ENCODE measurements at regions not wholly inside any gene's neighbourhood (a gene's known extent, or its start where the extent isn't known, plus 50 kb on each side); places are given as distances from the start of the nearest gene placed in this dataset.

DNA sequence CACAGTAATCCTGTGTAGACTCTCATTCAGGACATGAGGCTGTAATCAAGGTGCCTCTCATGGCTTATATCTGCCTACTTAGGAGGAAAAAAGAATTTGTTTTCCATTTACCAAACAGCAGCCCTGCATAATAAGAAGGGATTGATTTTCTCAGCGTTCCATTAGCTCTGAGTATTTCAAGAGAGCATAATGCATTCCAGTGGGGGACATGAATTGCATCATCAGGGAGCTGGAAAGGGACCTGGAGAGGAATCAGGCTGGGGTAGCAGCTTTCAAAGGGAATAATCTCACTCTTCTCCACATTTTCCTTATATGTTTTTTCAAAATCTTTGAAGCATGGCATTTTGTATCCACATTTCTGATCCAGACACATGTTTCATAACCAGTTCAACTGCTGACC is 150.6 kb upstream of the ANKRD28 start:
- CTCF ChIA-PET, result interaction anchor here (0.7 kb wide), 1 partner anchor 10 kb away, joined by 3 read pairs; no protein-coding TSS in a partner anchor
- POLR2A ChIA-PET, result no interaction called here

DNA sequence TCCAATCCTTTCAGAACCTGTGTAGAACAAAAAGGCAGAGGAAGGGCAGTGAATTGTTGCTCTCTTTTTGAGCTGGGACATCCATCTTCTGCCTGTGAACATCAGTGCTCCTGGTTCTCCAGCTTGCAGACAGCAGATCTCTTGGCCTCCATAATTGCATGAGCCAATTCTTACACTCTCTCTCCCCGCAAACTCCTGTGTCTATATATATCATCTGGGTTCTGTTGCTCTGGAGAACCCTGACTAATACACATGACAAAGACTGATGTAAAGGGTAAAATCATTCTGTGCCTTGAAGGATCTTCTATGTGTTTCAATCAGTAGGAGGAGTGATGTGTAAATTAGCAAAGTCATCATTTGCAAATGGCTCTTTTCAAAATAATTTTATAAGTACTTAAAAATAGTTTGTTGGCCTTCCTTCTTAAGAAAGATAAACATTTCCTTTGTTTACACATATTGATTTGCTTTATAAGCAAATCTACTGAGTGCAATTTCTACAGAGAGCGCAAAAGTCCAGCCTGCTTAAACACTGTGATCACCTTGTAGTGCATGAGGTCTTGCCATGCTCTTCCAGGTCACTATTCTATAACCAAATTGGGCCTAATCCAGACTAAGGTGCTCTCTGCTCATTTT is 154.9 kb upstream of the ANKRD28 start:
- H3K27me3 ChIP-seq (ENCODE audit: control insufficient read depth in 2 of 2, insufficient read depth in 2 of 2, low read length in 2 of 2), result no peaks in the 10 kb centered on the region
- no peak overlapping the region for H3K9ac ChIP-seq (replicated peaks; ENCODE audit: extremely low read depth, insufficient read depth, low read length)
- no peaks in the 10 kb centered on the region for H3K36me3 ChIP-seq (ENCODE audit: control insufficient read depth in 2 of 2, extremely low read depth in 1 of 2, insufficient read depth in 2 of 2, low read length in 2 of 2)
- intact Hi-C loops (cut with micrococcal nuclease), result loop anchor here (5.0 kb wide), 1 partner anchor 90 kb away; no protein-coding TSS in a partner anchor
- no peak overlapping the region for H2AFZ ChIP-seq (ENCODE audit: low read depth, low read length)
- no peak overlapping the region for H3K4me3 ChIP-seq (replicated peaks in 1 of 3; ENCODE audit: insufficient read depth in 1 of 3, low read depth in 1 of 3, low read length in 3 of 3)
- no peaks in the 10 kb centered on the region for H3K9me3 ChIP-seq (replicated peaks; ENCODE audit: control insufficient read depth, insufficient read depth, low read length)
- H3K4me1 ChIP-seq (ENCODE audit: control insufficient read depth, extremely low read depth, insufficient read depth, low read length), result no peaks in the 10 kb centered on the region
- no TSS peak for BruUV-seq (replicated peaks)
- FAIRE-seq, result no peak
- CTCF ChIA-PET, result interaction anchor here (1.2 to 2.2 kb wide), 6 partner anchors 8 to 225 kb away, joined by 3 to 7 read pairs (median 5); no protein-coding TSS in a partner anchor
- H3K27ac ChIP-seq (ENCODE audit: insufficient read depth, low read depth, low read length), result no peak overlapping the region
- dilution Hi-C loops (cut with MboI; ENCODE audit: extremely low pct_ligation_motif_present, low sequenced_read_pairs), result no loop called here
- no peaks in the 10 kb centered on the region for H4K20me1 ChIP-seq (replicated peaks; ENCODE audit: control insufficient read depth, extremely low read depth, insufficient read depth, low read length)
- no peaks in the 10 kb centered on the region for H3K9me1 ChIP-seq (replicated peaks; ENCODE audit: control insufficient read depth, extremely low read depth, insufficient read depth, low read length)
- no peak for DNase-seq (ENCODE audit: low read depth, low spot score)
- TF ChIP-seq, protein P1, sequence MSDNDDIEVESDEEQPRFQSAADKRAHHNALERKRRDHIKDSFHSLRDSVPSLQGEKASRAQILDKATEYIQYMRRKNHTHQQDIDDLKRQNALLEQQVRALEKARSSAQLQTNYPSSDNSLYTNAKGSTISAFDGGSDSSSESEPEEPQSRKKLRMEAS (IDR thresholded peaks at IDR 0.05; ENCODE audit: insufficient read depth, insufficient read length), result no peak
- TF ChIP-seq MYC (IDR thresholded peaks at IDR 0.05; ENCODE audit: low read depth, low read length) (no peak), JUN (IDR thresholded peaks at IDR 0.05; ENCODE audit: borderline replicate concordance, insufficient read depth, insufficient read length, low read depth) (no peak), EZH2 (IDR thresholded peaks at IDR 0.05; ENCODE audit: borderline replicate concordance, low read depth, low read length, severe bottlenecking) (no peak), GATA2 (IDR thresholded peaks at IDR 0.05; ENCODE audit: insufficient read depth, insufficient read length, low read depth, low read length) (no peak), FOS (IDR thresholded peaks at IDR 0.05; ENCODE audit: borderline replicate concordance, insufficient read depth, low read length) (no peak), POLR2A (IDR thresholded peaks at IDR 0.05; ENCODE audit: low read depth, low read length) (no peak), POLR2AphosphoS5 (IDR thresholded peaks at IDR 0.05; ENCODE audit: insufficient read depth, low read depth, low read length) (no peak)
- TF ChIP-seq, protein P2, sequence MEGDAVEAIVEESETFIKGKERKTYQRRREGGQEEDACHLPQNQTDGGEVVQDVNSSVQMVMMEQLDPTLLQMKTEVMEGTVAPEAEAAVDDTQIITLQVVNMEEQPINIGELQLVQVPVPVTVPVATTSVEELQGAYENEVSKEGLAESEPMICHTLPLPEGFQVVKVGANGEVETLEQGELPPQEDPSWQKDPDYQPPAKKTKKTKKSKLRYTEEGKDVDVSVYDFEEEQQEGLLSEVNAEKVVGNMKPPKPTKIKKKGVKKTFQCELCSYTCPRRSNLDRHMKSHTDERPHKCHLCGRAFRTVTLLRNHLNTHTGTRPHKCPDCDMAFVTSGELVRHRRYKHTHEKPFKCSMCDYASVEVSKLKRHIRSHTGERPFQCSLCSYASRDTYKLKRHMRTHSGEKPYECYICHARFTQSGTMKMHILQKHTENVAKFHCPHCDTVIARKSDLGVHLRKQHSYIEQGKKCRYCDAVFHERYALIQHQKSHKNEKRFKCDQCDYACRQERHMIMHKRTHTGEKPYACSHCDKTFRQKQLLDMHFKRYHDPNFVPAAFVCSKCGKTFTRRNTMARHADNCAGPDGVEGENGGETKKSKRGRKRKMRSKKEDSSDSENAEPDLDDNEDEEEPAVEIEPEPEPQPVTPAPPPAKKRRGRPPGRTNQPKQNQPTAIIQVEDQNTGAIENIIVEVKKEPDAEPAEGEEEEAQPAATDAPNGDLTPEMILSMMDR (IDR thresholded peaks at IDR 0.05; ENCODE audit: extremely low read depth in 1 of 2, insufficient read depth in 1 of 2, low read depth in 1 of 2, low read length in 2 of 2), result no peak
- H3K79me2 ChIP-seq (ENCODE audit: control insufficient read depth, insufficient read depth, low read length), result no peaks in the 10 kb centered on the region
- H3K4me2 ChIP-seq (ENCODE audit: insufficient read depth, low read length), result no peak overlapping the region
- POLR2A ChIA-PET, result no interaction called here

More for the DNA sequence above, 150.6 kb upstream of the ANKRD28 start:
- H3K27me3 ChIP-seq (ENCODE audit: control insufficient read depth in 2 of 2, insufficient read depth in 2 of 2, low read length in 2 of 2), result no peaks in the 10 kb centered on the region
- intact Hi-C loops (cut with micrococcal nuclease) (no loop called here), dilution Hi-C loops (cut with MboI; ENCODE audit: extremely low pct_ligation_motif_present, low sequenced_read_pairs) (no loop called here)
- FAIRE-seq (no peak), DNase-seq (ENCODE audit: low read depth, low spot score) (no peak)
- no peak overlapping the region for H3K4me3 ChIP-seq (replicated peaks in 1 of 3; ENCODE audit: insufficient read depth in 1 of 3, low read depth in 1 of 3, low read length in 3 of 3)
- no peaks in the 10 kb centered on the region for H3K36me3 ChIP-seq (ENCODE audit: control insufficient read depth in 2 of 2, extremely low read depth in 1 of 2, insufficient read depth in 2 of 2, low read length in 2 of 2)
- TF ChIP-seq GATA2 (IDR thresholded peaks at IDR 0.05; ENCODE audit: insufficient read depth, insufficient read length, low read depth, low read length), result no peak
- TF ChIP-seq POLR2A (IDR thresholded peaks at IDR 0.05; ENCODE audit: low read depth, low read length), result no peak
- TF ChIP-seq FOS (IDR thresholded peaks at IDR 0.05; ENCODE audit: borderline replicate concordance, insufficient read depth, low read length), result no peak
- TF ChIP-seq POLR2AphosphoS5 (IDR thresholded peaks at IDR 0.05; ENCODE audit: insufficient read depth, low read depth, low read length), result no peak
- no peak for TF ChIP-seq EZH2 (IDR thresholded peaks at IDR 0.05; ENCODE audit: borderline replicate concordance, low read depth, low read length, severe bottlenecking)
- TF ChIP-seq JUN (IDR thresholded peaks at IDR 0.05; ENCODE audit: borderline replicate concordance, insufficient read depth, insufficient read length, low read depth), result no peak
- no TSS peak for BruUV-seq (replicated peaks)
- H2AFZ ChIP-seq (ENCODE audit: low read depth, low read length), result no peak overlapping the region
- no peaks in the 10 kb centered on the region for H3K79me2 ChIP-seq (ENCODE audit: control insufficient read depth, insufficient read depth, low read length)
- no peak overlapping the region for H3K9ac ChIP-seq (replicated peaks; ENCODE audit: extremely low read depth, insufficient read depth, low read length)
- no peaks in the 10 kb centered on the region for H3K9me3 ChIP-seq (replicated peaks; ENCODE audit: control insufficient read depth, insufficient read depth, low read length)
- H3K27ac ChIP-seq (ENCODE audit: insufficient read depth, low read depth, low read length), result no peak overlapping the region
- H4K20me1 ChIP-seq (replicated peaks; ENCODE audit: control insufficient read depth, extremely low read depth, insufficient read depth, low read length), result no peaks in the 10 kb centered on the region
- no peaks in the 10 kb centered on the region for H3K4me1 ChIP-seq (ENCODE audit: control insufficient read depth, extremely low read depth, insufficient read depth, low read length)
- no peak overlapping the region for H3K4me2 ChIP-seq (ENCODE audit: insufficient read depth, low read length)
- H3K9me1 ChIP-seq (replicated peaks; ENCODE audit: control insufficient read depth, extremely low read depth, insufficient read depth, low read length), result no peaks in the 10 kb centered on the region

All from endothelial cell of umbilical vein (primary cell).